Adrenal gland (tissue), 9 donors: ENCODE measurements at regions not wholly inside any gene's neighbourhood (a gene's known extent, or its start where the extent isn't known, plus 50 kb on each side); places are given as distances from the start of the nearest gene placed in this dataset.

Experiments used
- DNase-seq, 7 donors: peaks; one replicate each; pipeline ENCODE4 v3.0.0-alpha.2; 2019 to 2020
- H3K27ac ChIP-seq, 5 donors: fragments of 200-600 bp; sonication (generic) in 4 of 5; 1 replicate in 3 of 5; 2 replicates in 2 of 5; pipeline versions ENCODE4 v1.5.1 to v1.8.0; 2016 to 2020; ENCODE audit warnings: mild to moderate bottlenecking in 1 of 5
- H3K27me3 ChIP-seq: fragments of 200-600 bp; 2 replicates; pipeline ENCODE4 v1.8.0; 2021
- H3K36me3 ChIP-seq, 2 donors: fragments of 200-600 bp; replicated peaks in 1 of 2; 1 replicate in 1 of 2; 2 replicates in 1 of 2; pipeline versions ENCODE4 v1.5.1 to v1.8.0; 2018 to 2022
- H3K4me1 ChIP-seq, 2 donors: fragments of 200-600 bp; replicated peaks in 1 of 2; 1 replicate in 1 of 2; 2 replicates in 1 of 2; pipeline versions ENCODE4 v1.5.1 to v1.8.0; 2018 to 2021
- H3K4me3 ChIP-seq, 4 donors: fragments of 200-600 bp; sonication (generic) in 3 of 4; one replicate each; pipeline ENCODE4 v1.5.1; 2016 to 2018
- H3K9me3 ChIP-seq, 3 donors: fragments of 200-600 bp; sonication (generic) in 1 of 3; replicated peaks in 1 of 3; 1 replicate in 2 of 3; 2 replicates in 1 of 3; pipeline versions ENCODE4 v1.5.1 to v1.8.0; 2016 to 2021
- POLR2A ChIP-seq, 2 donors: fragments of 450-650 bp; IDR thresholded peaks; one replicate each; pipeline ENCODE4 v1.6.1; 2017; ENCODE audit warnings: antibody characterized with exemption in 2 of 2, mild to moderate bottlenecking in 2 of 2, moderate library complexity in 1 of 2
- WGBS, 4 donors: extraction: QIAGEN DNeasy Blood & Tissue Kit in 2 of 4; methylation state at CpG; one replicate each; pipeline versions ENCODE4 v1.1.5 to v1.1.7; 2013 to 2017; 5-methylcytosine and 5-hydroxymethylcytosine counted together
- intact Hi-C, 2 donors: fragments of 100-400 bp; cut with DNase I; formaldehyde crosslinking; loops; one replicate each; pipeline versions ENCODE4 v1.14.1 to v1.15.0; 2022 to 2023
- TF ChIP-seq, protein P1 (sequence below), 6 experiments: fragments of 450-650 bp in 4 of 6; fragments of 200-600 bp in 2 of 6; sonication (generic) in 1 of 6; IDR thresholded peaks; 1 replicate in 5 of 6; 2 replicates in 1 of 6; pipeline versions ENCODE4 v1.5.1 to v1.8.0; 2016 to 2021; ENCODE audit warnings: antibody characterized with exemption in 6 of 6, mild to moderate bottlenecking in 2 of 6, moderate library complexity in 1 of 6
- donor health status: healthy with polysubstance abuse.
- donor health status: Bipolar disorder and iron deficiency.
- donor health status: DM: yes; HTN: yes; CAD: no.
- donor health status: DM: no; HTN: no; CAD: no.
- donor health status: DM: no; HTN: no; CAD: no.

DNA sequence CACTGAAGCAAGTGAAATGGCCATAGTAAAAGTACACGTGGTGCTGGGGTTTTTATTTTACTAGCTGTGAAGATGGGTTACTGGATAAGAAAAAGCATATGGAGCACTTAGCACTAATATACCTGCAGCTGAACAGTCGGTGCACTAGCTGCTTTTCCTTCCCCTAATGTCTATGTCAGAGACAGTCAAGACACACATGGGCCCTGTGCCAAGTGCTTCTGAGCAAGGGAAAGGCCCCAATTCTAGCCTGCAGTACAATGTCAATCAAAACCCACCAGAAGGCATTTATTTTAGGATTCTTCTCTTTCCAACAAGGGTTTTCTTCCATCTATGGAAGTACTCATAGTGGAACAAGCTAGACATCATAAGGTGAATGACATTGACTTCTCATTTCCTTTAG is 716.7 kb downstream of the CCSER2 start:
- no peak overlapping the region for H3K4me3 ChIP-seq
- no peak for DNase-seq
- TF ChIP-seq, protein P1, sequence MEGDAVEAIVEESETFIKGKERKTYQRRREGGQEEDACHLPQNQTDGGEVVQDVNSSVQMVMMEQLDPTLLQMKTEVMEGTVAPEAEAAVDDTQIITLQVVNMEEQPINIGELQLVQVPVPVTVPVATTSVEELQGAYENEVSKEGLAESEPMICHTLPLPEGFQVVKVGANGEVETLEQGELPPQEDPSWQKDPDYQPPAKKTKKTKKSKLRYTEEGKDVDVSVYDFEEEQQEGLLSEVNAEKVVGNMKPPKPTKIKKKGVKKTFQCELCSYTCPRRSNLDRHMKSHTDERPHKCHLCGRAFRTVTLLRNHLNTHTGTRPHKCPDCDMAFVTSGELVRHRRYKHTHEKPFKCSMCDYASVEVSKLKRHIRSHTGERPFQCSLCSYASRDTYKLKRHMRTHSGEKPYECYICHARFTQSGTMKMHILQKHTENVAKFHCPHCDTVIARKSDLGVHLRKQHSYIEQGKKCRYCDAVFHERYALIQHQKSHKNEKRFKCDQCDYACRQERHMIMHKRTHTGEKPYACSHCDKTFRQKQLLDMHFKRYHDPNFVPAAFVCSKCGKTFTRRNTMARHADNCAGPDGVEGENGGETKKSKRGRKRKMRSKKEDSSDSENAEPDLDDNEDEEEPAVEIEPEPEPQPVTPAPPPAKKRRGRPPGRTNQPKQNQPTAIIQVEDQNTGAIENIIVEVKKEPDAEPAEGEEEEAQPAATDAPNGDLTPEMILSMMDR (IDR thresholded peaks at IDR 0.05) = no peak
- no peak for TF ChIP-seq POLR2A (IDR thresholded peaks at IDR 0.05)
- H3K4me1 ChIP-seq = no peaks in the 10 kb centered on the region
- no peak overlapping the region for H3K27ac ChIP-seq
- H3K27me3 ChIP-seq = no peaks in the 10 kb centered on the region
- H3K36me3 ChIP-seq = no peaks in the 10 kb centered on the region
- WGBS, 4 donors = 53 to 64% (median 59%) methylated on average over 2 of the region's 2 CpGs
- H3K9me3 ChIP-seq = no peaks in the 10 kb centered on the region
- intact Hi-C loops = no loop called here

DNA sequence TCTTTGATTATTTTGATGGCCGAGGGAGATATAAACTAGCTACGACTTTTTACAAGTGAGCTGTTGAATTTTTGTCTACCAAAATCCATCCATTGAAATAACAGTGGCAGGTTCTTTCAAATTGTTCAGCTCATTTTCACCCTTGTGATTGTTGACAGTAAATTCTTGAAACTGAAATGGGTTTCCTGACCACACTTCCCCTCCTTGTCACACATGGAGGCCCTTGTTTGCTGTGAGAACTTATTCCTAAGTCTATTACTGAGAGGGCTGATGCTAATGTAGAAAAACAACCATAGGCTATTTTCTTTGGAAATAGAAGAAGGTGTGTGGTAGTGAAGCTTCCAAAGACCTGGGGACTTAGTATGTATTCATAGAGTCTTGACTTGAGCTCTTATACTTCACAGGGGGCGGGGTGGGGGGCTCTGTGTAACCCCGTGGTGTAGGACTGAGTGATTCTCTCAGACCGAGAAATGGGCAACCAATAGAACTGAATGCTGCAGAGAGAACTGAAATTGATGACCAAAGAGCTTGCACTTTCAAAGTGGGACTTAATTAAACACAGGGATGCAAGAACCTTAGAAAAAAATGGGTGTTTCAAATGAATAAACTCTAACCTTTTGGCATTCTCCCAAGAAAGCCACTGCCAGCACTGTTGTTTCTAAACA is 718.9 kb downstream of the CCSER2 start:
- H3K4me1 ChIP-seq = no peaks in the 10 kb centered on the region
- TF ChIP-seq POLR2A (IDR thresholded peaks at IDR 0.05) = no peak
- TF ChIP-seq, protein P1 (IDR thresholded peaks at IDR 0.05) = no peak
- no peak overlapping the region for H3K27ac ChIP-seq
- H3K27me3 ChIP-seq = no peaks in the 10 kb centered on the region
- intact Hi-C loops = no loop called here
- no peak for DNase-seq
- WGBS, 4 donors = 71 to 88% (median 79%) methylated on average over 5 of the region's 5 CpGs
- H3K9me3 ChIP-seq = no peaks in the 10 kb centered on the region
- H3K36me3 ChIP-seq = no peaks in the 10 kb centered on the region
- H3K4me3 ChIP-seq = no peak overlapping the region

DNA sequence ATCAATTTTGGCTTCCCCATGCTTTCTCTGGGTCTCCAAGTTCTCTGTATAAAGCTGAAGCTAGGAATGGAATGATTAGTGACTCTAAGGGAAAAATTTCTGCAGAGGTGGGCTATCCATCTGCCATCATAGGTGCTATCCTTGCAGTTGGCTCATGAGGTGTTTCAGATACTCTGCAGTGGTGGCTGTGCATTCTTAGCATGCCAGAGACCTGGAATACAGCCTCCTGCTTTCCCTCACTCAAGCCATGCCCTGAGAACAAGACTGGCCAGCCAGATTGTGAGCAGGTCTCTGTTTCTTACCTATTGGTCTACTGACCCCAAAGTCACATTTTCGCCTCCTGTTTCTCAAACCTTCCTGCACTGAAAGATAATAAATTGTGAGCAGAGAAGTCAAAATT is 719.6 kb downstream of the CCSER2 start:
- Histone ChIP-seq H3K36me3 (no peaks in the 10 kb centered on the region), H3K27ac (no peak overlapping the region), H3K27me3 (no peaks in the 10 kb centered on the region), H3K9me3 (no peaks in the 10 kb centered on the region), H3K4me1 (no peaks in the 10 kb centered on the region), H3K4me3 (no peak overlapping the region)
- TF ChIP-seq, protein P1 (IDR thresholded peaks at IDR 0.05) = no peak
- no peak for TF ChIP-seq POLR2A (IDR thresholded peaks at IDR 0.05)
- WGBS, 4 donors = 69 to 83% (median 81%) methylated on average over 1 of the region's 1 CpG
- intact Hi-C loops = no loop called here
- DNase-seq = no peak

DNA sequence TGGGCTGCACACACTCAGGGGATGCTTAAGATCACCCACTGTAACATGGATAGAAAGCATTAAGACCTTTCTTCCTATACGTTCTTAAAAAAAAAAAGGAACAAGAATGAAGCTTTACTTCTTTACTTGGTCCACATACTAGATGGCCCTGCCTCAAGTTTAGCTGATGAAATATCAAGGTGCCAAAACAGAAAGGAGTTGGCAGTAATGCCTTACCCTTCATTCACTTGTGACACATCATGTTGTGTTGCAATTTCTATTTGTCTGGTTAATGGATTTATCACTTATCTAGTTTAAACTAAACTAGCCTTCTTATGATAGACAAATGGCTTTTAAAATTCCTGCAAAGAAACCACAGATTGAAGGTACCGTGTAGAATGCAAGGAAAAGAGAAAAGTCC is 720.3 kb downstream of the CCSER2 start:
- Histone ChIP-seq H3K4me3 (no peak overlapping the region), H3K27ac (no peak overlapping the region), H3K27me3 (no peaks in the 10 kb centered on the region), H3K36me3 (no peaks in the 10 kb centered on the region), H3K4me1 (no peaks in the 10 kb centered on the region), H3K9me3 (no peaks in the 10 kb centered on the region)
- TF ChIP-seq POLR2A (IDR thresholded peaks at IDR 0.05) = no peak
- TF ChIP-seq, protein P1 (IDR thresholded peaks at IDR 0.05) = no peak
- intact Hi-C loops = no loop called here
- DNase-seq = no peak
- WGBS, 4 donors = 66 to 86% (median 82%) methylated on average over 2 of the region's 2 CpGs
